ENCODE measurements at regions not wholly inside any gene's neighbourhood (a gene's known extent, or its start where the extent isn't known, plus 50 kb on each side); places are given as distances from the start of the nearest gene placed in this dataset.

- TF ChIP-seq POLR2A (IDR thresholded peaks at IDR 0.05) (no peak), CTCF (IDR thresholded peaks at IDR 0.05) (no peak), POLR2AphosphoS5 (IDR thresholded peaks at IDR 0.05) (no peak)
These were observed 643.6 kb downstream of the ETS1 start for GRCh38 chr11:127943763-127944162.

Data from prostate gland (tissue), 2 donors.